GM23248 (cell line): ENCODE measurements at regions not wholly inside any gene's neighbourhood (a gene's known extent, or its start where the extent isn't known, plus 50 kb on each side); places are given as distances from the start of the nearest gene placed in this dataset. TPM values are rescaled to one million over a fixed set of nuclear protein-coding genes. Genes with fewer than 3 reads are reported as not detected.

Experiments used
- DNase-seq: peaks from one replicate; pipeline ENCODE4 v3.0.0-alpha.2; 2015
- H2AFZ ChIP-seq: fragments of 200-600 bp; sonication (generic); 2 replicates; pipeline ENCODE4 v1.6.1; 2016; ENCODE audit warnings: antibody characterized with exemption
- H3F3A ChIP-seq: fragments of 200-600 bp; sonication (generic); 2 replicates; pipeline ENCODE4 v1.6.1; 2016; ENCODE audit warnings: mild to moderate bottlenecking, antibody characterized with exemption, mixed run types; ENCODE audit not compliant: insufficient read depth
- H3K27ac ChIP-seq: fragments of 200-600 bp; sonication (generic); 2 replicates; pipeline ENCODE4 v1.5.1; 2016; ENCODE audit warnings: mild to moderate bottlenecking
- H3K27me3 ChIP-seq: fragments of 200-600 bp; sonication (generic); replicated peaks from 2 replicates; pipeline ENCODE4 v1.6.1; 2016; ENCODE audit warnings: mild to moderate bottlenecking; ENCODE audit not compliant: insufficient read depth
- H3K36me3 ChIP-seq: fragments of 200-600 bp; sonication (generic); 2 replicates; pipeline ENCODE4 v1.6.1; 2016; ENCODE audit warnings: low read depth, mild to moderate bottlenecking
- H3K4me1 ChIP-seq: fragments of 200-600 bp; sonication (generic); 2 replicates; pipeline ENCODE4 v1.6.1; 2016; ENCODE audit warnings: mild to moderate bottlenecking; ENCODE audit not compliant: insufficient read depth
- H3K4me2 ChIP-seq: fragments of 200-600 bp; sonication (generic); one replicate; pipeline ENCODE4 v1.6.1; 2016; ENCODE audit warnings: mild to moderate bottlenecking; ENCODE audit not compliant: unreplicated experiment
- H3K4me3 ChIP-seq: fragments of 200-600 bp; sonication (generic); 2 replicates; pipeline ENCODE4 v1.5.1; 2016; ENCODE audit warnings: mild to moderate bottlenecking
- H3K79me2 ChIP-seq: fragments of 200-600 bp; sonication (generic); 2 replicates; pipeline ENCODE4 v1.6.1; 2016; ENCODE audit warnings: mild to moderate bottlenecking; ENCODE audit not compliant: insufficient read depth
- H3K9ac ChIP-seq: fragments of 200-600 bp; sonication (generic); 2 replicates; pipeline ENCODE4 v1.6.1; 2016; ENCODE audit warnings: mild to moderate bottlenecking
- H3K9me2 ChIP-seq: fragments of 200-600 bp; sonication (generic); 2 replicates; pipeline ENCODE4 v1.6.1; 2016; ENCODE audit warnings: mixed run types, mild to moderate bottlenecking, moderate library complexity; ENCODE audit not compliant: insufficient read depth
- H3K9me3 ChIP-seq: fragments of 200-600 bp; sonication (generic); one replicate; pipeline ENCODE4 v1.6.1; 2017; ENCODE audit warnings: low read depth
- H4K20me1 ChIP-seq: fragments of 200-600 bp; sonication (generic); 2 replicates; pipeline ENCODE4 v1.6.0; 2016; ENCODE audit not compliant: insufficient read depth
- EZH2 ChIP-seq: fragments of 200-600 bp; sonication (generic); IDR thresholded peaks from 2 replicates; pipeline ENCODE4 v1.6.1; 2018; ENCODE audit warnings: antibody characterized with exemption, mild to moderate bottlenecking; ENCODE audit not compliant: insufficient read depth, poor library complexity, severe bottlenecking
- EZH2phosphoT487 ChIP-seq: fragments of 200-600 bp; sonication (generic); IDR thresholded peaks from 2 replicates; pipeline ENCODE4 v1.6.1; 2018; ENCODE audit warnings: antibody characterized with exemption, moderate library complexity, mild to moderate bottlenecking, low read depth; ENCODE audit not compliant: insufficient read depth
- WGBS, 2 experiments: methylation state at CpG; one replicate each; pipeline ENCODE4 v1.1.6; 2015 to 2017; ENCODE audit warnings: low lambda C conversion rate in 2 of 2, low coverage in 1 of 2; ENCODE audit errors: missing lambda C conversion rate in 2 of 2; 5-methylcytosine and 5-hydroxymethylcytosine counted together
- in situ Hi-C: fragments of 300-500 bp; cut with MboI; formaldehyde crosslinking; loops from 2 replicates; pipeline ENCODE4 v1.15.0; 2020
- microRNA counts: library from miRNA; unstranded; fragments of <30 nt; microRNA quantifications from one replicate; lab custom pipeline; 2016
- microRNA-seq: library from miRNA; unstranded; fragments of <30 nt; microRNA quantifications from one replicate; pipeline ENCODE4, GENCODE V29; 2016; ENCODE audit warnings: borderline number of aligned reads
- small RNA-seq: library from RNA; depleted of rRNA; stranded (forward); fragments of <200 nt; gene quantifications from one replicate; pipeline ENCODE3, GENCODE V24; 2014; ENCODE audit warnings: low read depth, low replicate concordance

DNA sequence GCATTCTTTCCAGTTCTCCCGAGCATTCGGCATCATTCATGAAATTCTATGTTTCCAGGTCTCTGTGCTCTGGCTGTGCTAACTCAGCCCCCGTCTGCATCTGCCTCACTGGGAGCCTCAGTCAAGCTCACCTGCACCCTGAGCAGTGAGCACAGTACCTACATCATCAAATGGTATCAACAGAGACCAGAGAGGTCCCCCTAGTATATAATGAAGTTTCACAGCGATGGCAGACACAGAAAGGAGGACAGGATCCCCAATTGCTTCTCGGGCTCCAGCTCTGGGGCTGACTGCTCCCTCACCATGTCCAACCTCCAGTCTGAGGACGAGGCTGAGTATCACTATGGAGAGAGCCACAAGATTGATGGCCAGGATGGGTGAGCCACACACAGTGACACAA, 52.8 kb upstream of the IGLL5 start:
- in situ Hi-C loops = no loop called here

DNA sequence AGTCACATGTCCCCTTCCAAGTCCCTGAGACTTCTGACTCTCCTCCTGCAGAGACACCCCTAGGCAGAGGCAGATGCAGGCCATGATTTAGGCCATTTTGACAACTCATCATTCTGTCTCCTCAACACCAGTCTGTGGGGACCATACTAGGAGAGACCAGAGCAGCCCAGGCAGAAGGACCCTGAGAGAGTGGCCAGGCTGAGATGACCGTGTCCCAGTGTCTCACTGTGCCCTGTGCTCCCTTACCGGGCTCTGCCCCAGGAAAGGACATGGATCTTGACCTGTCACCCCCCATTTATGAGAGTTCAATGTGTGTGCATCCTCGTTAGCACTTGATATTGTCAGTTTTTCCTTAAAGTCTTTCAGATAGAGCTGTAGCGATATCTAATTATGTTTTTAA, 52.4 kb upstream of the IGLL5 start:
- H3K9me3 ChIP-seq = no peaks in the 10 kb centered on the region
- no peaks in the 10 kb centered on the region for H3K9me2 ChIP-seq
- peaks cover 3% of the 10 kb centered on the region; the same call in 1 of the 2 replicates for H3K27me3 ChIP-seq
- no peaks in the 10 kb centered on the region for H3K4me1 ChIP-seq
- no peak for DNase-seq
- H3K4me2 ChIP-seq = no peak overlapping the region
- H3K79me2 ChIP-seq = no peaks in the 10 kb centered on the region
- H4K20me1 ChIP-seq = no peaks in the 10 kb centered on the region
- in situ Hi-C loops = no loop called here
- no peak overlapping the region for H3K9ac ChIP-seq
- no peak overlapping the region for H3K27ac ChIP-seq
- H2AFZ ChIP-seq = no peak overlapping the region
- 32 to 41% methylated on average over 4 of the region's 4 CpGs for WGBS, 2 experiments
- TF ChIP-seq EZH2 = no peak
- TF ChIP-seq EZH2phosphoT487 = no peak
- H3K4me3 ChIP-seq = no peak overlapping the region
- H3K36me3 ChIP-seq = no peaks in the 10 kb centered on the region
- H3F3A ChIP-seq = no peaks in the 10 kb centered on the region

More for the DNA sequence above, 52.8 kb upstream of the IGLL5 start:
- Histone ChIP-seq H3K27ac (no peak overlapping the region), H3K79me2 (no peaks in the 10 kb centered on the region), H4K20me1 (no peaks in the 10 kb centered on the region), H3K36me3 (no peaks in the 10 kb centered on the region), H3K9me3 (no peaks in the 10 kb centered on the region), H3F3A (no peaks in the 10 kb centered on the region), H3K9ac (no peak overlapping the region), H3K4me1 (no peaks in the 10 kb centered on the region), H3K9me2 (no peaks in the 10 kb centered on the region), H2AFZ (no peak overlapping the region), H3K27me3 (peaks cover 3% of the 10 kb centered on the region; the same call in 1 of the 2 replicates), H3K4me2 (no peak overlapping the region), H3K4me3 (no peak overlapping the region)
- DNase-seq = no peak
- no peak for TF ChIP-seq EZH2
- no peak for TF ChIP-seq EZH2phosphoT487
- WGBS, 2 experiments = 39 to 48% methylated on average over 6 of the region's 6 CpGs

DNA sequence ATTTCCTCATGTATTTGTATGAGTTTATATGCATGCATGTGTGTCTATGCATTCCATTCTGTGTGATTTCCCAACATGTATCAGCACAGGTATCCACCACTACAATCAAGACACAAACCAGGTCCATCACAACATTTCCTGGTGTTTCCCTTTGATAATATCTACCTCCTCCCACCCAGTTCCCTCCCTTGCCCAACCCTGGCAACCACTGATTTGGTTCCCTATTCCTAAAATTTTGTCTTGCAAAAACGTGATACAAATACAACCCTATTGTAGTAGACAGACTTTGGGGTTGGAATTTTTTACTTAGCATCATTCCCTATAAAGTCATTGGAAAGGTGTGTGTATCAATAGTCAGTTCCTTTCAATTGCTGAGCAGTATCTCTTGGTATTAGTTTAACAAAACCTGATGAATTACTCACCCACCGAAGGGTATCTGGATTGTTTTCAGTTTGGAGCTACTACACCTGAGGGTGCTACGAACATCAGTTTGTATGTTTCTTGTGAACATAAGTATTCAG, 51.8 kb upstream of the IGLL5 start:
- Histone ChIP-seq H3K4me3 (no peak overlapping the region), H3K27me3 (peaks cover 3% of the 10 kb centered on the region; the same call in 1 of the 2 replicates), H4K20me1 (no peaks in the 10 kb centered on the region), H3K9ac (no peak overlapping the region), H3K9me3 (no peaks in the 10 kb centered on the region), H2AFZ (no peak overlapping the region), H3K4me1 (no peaks in the 10 kb centered on the region), H3K4me2 (no peak overlapping the region), H3K79me2 (no peaks in the 10 kb centered on the region), H3K36me3 (no peaks in the 10 kb centered on the region), H3K27ac (no peak overlapping the region), H3F3A (no peaks in the 10 kb centered on the region), H3K9me2 (no peaks in the 10 kb centered on the region)
- in situ Hi-C loops = no loop called here
- 37 to 38% methylated on average over 3 of the region's 3 CpGs for WGBS, 2 experiments
- no peak for DNase-seq
- no peak for TF ChIP-seq EZH2phosphoT487
- TF ChIP-seq EZH2 = no peak

DNA sequence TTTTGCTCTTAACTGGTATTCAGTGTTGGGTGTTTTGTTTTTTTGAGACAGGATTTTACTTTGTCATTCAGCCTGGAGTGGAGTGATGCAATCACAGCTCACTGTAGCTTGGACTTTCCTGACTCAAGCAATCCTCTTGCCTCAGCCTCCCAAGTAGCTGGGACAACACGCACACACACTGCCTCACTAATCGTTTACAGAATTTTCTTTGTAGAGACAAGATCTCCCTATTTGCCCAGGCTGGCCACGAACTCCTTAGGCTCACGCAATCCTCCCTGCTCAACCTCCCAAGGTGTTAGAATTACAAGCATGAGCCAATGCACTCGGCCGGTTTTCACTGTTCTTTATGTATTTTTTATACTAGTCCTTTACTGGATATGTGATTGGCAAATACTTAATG, 51.0 kb upstream of the IGLL5 start:
- H3K9ac ChIP-seq = no peak overlapping the region
- H3K4me2 ChIP-seq = no peak overlapping the region
- no peak overlapping the region for H2AFZ ChIP-seq
- peaks cover 3% of the 10 kb centered on the region; the same call in 1 of the 2 replicates for H3K27me3 ChIP-seq
- TF ChIP-seq EZH2phosphoT487 = no peak
- no peaks in the 10 kb centered on the region for H3K36me3 ChIP-seq
- no peaks in the 10 kb centered on the region for H3F3A ChIP-seq
- H4K20me1 ChIP-seq = no peaks in the 10 kb centered on the region
- no peaks in the 10 kb centered on the region for H3K79me2 ChIP-seq
- H3K4me1 ChIP-seq = no peaks in the 10 kb centered on the region
- H3K9me2 ChIP-seq = no peaks in the 10 kb centered on the region
- DNase-seq = peak; percentile 19
- 40 to 41% methylated on average over 6 of the region's 6 CpGs for WGBS, 2 experiments
- in situ Hi-C loops = no loop called here
- H3K4me3 ChIP-seq = no peak overlapping the region
- H3K9me3 ChIP-seq = no peaks in the 10 kb centered on the region
- no peak overlapping the region for H3K27ac ChIP-seq

MicroRNA genes in the stretch of these regions (microRNA counts, 767-probe panel; counts per million panel counts)
- 447 counts per million, percentile 86 among the panel's probes with 10 or more counts for microRNA hsa-miR-650 (lab: Ali Mortazavi, UCI)

Small RNA genes in the stretch of these regions (microRNA-seq; reads per million reads assigned to microRNA genes)
- not detected for gene MIR650

Small RNA genes in the stretch of these regions (small RNA-seq; reads per million reads assigned to genes)
- gene AC244157.1 (not detected), gene AC245028.1 (not detected), gene AC245028.2 (not detected), gene AC245028.3 (not detected), gene IGLV3-13 (not detected), gene IGLV3-15 (not detected), gene IGLV3-17 (not detected), gene IGLVI-20 (not detected), gene IGLVVI-22-1 (not detected)
